ENCODE measurements at regions not wholly inside any gene's neighbourhood (a gene's known extent, or its start where the extent isn't known, plus 50 kb on each side); places are given as distances from the start of the nearest gene placed in this dataset.

DNA sequence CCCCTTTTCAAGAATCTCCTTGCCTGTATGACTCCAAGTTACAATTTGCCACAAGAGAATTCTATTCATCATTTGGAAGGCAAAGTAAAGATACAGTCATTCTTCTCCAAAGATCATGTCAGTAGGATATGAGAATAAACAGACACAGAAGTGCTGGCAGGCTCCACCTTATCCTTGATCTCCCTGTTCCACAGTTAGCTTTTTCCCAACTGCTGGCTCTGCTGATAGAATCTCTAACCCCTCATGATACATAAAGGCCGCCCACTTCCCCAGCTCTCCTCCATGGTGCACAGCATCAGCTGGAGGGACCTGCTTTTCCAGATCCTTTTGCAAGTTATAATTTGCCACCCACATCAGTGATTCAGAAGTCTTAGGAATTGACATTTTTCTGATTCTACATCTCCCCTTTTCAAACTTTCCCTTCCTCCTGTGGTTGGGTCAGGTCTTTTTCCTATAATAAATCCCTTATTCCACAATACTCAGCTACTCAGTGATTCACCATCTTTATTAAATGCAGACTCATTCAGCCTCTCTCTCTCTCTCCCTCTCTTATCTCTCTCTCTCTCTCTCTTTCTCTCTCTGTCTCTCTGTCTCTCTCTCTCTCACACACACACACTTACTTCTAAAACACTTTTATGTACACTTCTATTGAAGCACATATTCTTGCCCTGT is 465.4 kb downstream of the GBE1 start:
- ChIA-PET CTCF (no interaction called here), POLR2A (no interaction called here)
- no peak overlapping the region for H3K4me3 Mint-ChIP-seq
- no peaks in the 10 kb centered on the region for H3K9me3 Mint-ChIP-seq
- no peaks in the 10 kb centered on the region for H3K27me3 Mint-ChIP-seq
- DNase-seq: no peak
- H3K36me3 Mint-ChIP-seq (ENCODE audit: low read depth): no peaks in the 10 kb centered on the region
- no peaks in the 10 kb centered on the region for H3K4me1 Mint-ChIP-seq
- no peak overlapping the region for H3K27ac Mint-ChIP-seq

DNA sequence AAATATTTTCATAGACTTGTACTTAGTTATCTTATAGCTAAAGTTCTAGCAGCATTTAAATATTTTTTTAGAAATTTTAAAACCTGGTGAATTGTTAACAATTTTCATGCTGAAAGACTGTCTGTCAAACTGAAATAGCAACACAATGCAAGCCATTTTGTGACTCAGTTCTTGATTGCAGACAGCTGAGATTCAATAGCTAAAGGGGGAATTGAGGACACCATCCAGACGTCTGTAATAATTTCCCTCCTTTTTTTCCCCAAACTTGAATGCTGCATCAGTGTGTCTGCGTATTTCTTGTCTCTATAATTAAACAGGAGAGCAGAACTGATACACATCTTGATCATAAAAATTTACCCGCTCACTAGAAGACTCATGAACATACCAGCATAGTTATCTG is 468.3 kb downstream of the GBE1 start:
- ChIA-PET CTCF (no interaction called here), POLR2A (no interaction called here)
- no peak for DNase-seq
- Mint-ChIP-seq H3K27me3 (no peaks in the 10 kb centered on the region), H3K9me3 (no peaks in the 10 kb centered on the region), H3K27ac (no peak overlapping the region), H3K36me3 (ENCODE audit: low read depth) (no peaks in the 10 kb centered on the region), H3K4me3 (no peak overlapping the region), H3K4me1 (no peaks in the 10 kb centered on the region)

DNA sequence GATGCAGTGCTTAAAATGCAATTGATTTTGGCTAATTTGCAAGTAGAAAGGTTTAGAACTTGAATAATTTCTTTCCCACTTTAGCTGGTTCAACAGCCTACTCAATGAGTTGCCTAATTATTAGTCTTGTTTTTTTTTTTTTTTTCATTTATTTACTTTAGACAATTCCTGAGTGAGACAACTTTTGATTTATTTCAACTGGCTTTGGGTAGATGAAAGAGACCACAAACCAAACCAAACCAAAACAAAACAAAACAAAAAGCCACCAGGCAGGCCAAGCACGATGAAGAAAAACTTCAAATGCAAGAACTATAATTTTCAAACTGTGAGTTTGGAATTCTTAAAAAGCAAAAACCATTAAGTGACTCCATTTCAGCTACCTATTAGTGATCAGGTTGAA is 469.9 kb downstream of the GBE1 start:
- H3K36me3 Mint-ChIP-seq (ENCODE audit: low read depth): no peaks in the 10 kb centered on the region
- no peak for DNase-seq
- no peaks in the 10 kb centered on the region for H3K27me3 Mint-ChIP-seq
- H3K4me3 Mint-ChIP-seq: no peak overlapping the region
- no peaks in the 10 kb centered on the region for H3K9me3 Mint-ChIP-seq
- no peaks in the 10 kb centered on the region for H3K4me1 Mint-ChIP-seq
- no peak overlapping the region for H3K27ac Mint-ChIP-seq
- CTCF ChIA-PET: no interaction called here
- POLR2A ChIA-PET: no interaction called here

DNA sequence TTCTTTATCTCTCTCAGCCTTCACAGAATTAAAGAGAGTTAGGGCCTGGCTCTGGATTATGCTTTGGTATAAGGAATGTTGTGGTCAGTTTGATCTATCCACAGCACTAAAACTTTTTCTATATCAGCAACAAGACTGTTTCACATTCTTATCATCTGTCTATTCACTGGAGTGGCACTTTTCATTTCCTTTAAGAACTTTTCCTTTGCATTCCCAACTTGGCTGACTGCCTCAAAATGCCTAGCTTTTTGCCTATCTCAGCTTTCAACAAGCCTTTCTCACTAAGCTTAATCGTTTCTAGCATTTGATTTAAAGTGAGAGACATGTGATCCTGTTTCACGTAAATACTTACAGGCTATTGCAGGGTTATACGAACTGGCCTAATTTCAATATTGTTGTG is 471.8 kb downstream of the GBE1 start:
- POLR2A ChIA-PET: no interaction called here
- H3K27ac Mint-ChIP-seq: no peak overlapping the region
- CTCF ChIA-PET: no interaction called here
- no peaks in the 10 kb centered on the region for H3K36me3 Mint-ChIP-seq (ENCODE audit: low read depth)
- no peak overlapping the region for H3K4me3 Mint-ChIP-seq
- no peaks in the 10 kb centered on the region for H3K27me3 Mint-ChIP-seq
- no peaks in the 10 kb centered on the region for H3K4me1 Mint-ChIP-seq
- no peak for DNase-seq
- no peaks in the 10 kb centered on the region for H3K9me3 Mint-ChIP-seq

DNA sequence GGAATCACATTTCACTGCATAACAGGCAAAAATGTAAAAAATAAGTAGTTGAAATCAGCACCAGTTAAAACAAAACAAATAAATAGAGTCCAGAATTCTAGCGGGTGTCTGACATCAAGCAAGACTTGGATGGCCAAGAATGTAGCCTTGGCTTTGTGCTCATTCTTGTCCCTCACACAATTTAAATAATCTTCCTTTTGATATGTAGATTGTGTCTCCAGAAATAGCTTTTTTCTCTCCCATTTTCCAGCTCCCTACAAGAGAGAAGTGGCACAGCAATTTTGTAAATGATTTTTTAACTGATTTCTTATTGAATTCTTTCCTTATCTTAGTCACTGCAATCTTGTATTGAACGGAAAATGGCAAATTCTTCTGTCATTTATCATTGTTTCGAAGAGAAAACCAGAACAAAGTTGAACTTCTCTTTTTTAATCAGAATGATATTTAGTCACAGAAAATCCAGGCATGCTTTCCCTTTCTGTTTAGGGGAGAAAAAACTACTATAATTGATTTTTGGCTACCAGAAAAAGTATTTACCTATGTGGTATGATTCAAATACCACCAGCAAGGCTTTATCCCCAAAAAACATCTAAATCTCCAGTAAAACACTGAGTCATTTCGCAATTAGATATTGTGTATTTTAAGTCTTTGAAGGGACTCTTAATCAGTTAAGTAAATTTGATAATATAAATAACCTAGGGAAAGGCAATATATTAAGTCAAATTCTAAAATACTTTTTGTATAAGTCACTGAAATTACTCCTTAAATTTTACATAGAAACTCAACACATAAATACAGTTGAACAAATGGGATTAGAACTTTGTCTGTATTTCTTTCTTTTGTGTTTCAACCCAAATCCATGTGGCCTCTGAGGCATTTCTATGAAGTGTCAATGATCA is 481.7 kb downstream of the GBE1 start:
- ChIA-PET CTCF (no interaction called here), POLR2A (no interaction called here)
- Mint-ChIP-seq H3K36me3 (ENCODE audit: low read depth) (no peaks in the 10 kb centered on the region), H3K27ac (no peak overlapping the region), H3K27me3 (no peaks in the 10 kb centered on the region), H3K4me1 (no peaks in the 10 kb centered on the region), H3K4me3 (no peak overlapping the region), H3K9me3 (no peaks in the 10 kb centered on the region)
- no peak for DNase-seq

DNA sequence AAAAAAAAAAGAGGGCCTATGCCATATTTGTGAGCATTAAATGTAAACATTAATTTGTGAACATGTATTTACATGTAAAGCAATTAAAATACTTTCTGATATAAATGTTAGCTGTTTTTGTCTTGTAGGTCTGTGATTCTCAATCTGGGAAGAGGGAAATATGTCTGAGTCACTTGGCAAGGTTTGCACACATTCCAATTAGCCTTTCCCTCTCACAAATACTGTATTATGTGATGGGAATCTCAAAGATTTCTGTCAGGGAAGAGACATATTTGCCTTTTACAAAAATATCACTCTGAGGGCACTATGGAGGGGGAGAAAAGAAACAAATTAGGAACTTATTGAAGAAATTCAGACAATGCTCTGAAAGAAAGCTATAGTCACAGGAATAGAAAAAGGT is 483.6 kb downstream of the GBE1 start:
- Mint-ChIP-seq H3K27me3 (no peaks in the 10 kb centered on the region), H3K4me1 (no peaks in the 10 kb centered on the region), H3K27ac (no peak overlapping the region), H3K4me3 (no peak overlapping the region), H3K36me3 (ENCODE audit: low read depth) (no peaks in the 10 kb centered on the region), H3K9me3 (no peaks in the 10 kb centered on the region)
- POLR2A ChIA-PET: interaction anchor here (0.7 kb wide), 1 partner anchor 600 kb away, joined by 7 read pairs; no protein-coding TSS in a partner anchor
- DNase-seq: no peak
- CTCF ChIA-PET: interaction anchor here (0.6 kb wide), 1 partner anchor 1308 kb away, joined by 5 read pairs; no protein-coding TSS in a partner anchor

DNA sequence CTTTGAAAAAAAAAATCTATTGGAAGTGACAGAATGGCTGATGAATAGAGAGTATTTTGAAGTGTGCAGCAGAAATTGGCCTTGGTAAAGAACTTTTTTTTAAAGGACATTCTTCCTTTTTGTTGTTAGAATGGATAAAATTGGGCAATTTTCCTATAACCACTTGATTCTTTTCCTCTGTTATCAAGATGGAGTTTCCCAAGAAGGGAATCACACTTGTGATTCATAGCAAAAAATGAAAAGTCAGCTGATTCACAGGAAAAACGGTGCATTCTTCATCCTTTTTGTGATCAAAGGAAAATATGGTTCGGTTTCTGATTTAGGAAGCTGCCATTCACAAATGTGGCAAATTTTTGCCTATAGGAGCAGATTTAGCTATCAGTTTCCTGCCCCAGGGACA is 486.8 kb downstream of the GBE1 start:
- DNase-seq: no peak
- Mint-ChIP-seq H3K36me3 (ENCODE audit: low read depth) (no peaks in the 10 kb centered on the region), H3K9me3 (no peaks in the 10 kb centered on the region), H3K4me3 (no peak overlapping the region), H3K4me1 (no peaks in the 10 kb centered on the region), H3K27ac (no peak overlapping the region), H3K27me3 (no peaks in the 10 kb centered on the region)
- ChIA-PET CTCF (no interaction called here), POLR2A (no interaction called here)

DNA sequence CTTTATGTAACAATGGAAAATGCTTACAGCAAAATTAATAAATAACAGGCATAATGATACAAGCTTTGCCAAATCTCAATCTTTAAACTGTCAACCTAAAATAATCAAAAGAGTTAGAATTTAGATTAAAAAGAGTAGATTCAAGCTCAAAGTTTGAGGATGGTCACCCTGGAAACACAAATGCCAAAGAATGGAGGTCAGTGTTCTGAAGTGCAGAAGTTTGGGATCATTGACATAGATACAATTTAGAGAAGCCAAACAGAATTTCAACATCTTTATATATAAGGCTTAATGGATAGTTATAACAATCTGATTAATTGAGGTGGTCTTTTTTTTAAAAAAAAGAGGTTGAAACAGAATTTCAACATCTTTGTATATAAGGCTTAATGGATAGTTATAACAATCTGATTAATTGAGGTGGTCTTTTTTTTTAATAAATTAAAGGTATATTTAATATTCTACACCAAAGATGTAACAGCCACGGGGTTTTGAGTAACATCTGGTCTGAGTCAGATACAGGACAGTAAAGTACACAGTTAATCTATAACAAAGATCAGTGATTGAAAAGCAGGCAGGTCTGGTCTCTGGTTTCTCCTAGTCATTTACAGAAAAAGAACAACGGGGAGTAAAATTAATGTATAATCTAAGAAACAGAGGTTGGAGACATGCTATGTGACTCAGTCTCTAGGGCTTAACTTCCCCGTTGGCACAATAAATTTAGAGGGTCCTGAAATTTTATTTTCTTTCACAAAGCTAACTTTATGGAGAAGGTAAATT is 490.7 kb downstream of the GBE1 start:
- H3K4me1 Mint-ChIP-seq: no peaks in the 10 kb centered on the region
- no peak overlapping the region for H3K4me3 Mint-ChIP-seq
- H3K36me3 Mint-ChIP-seq (ENCODE audit: low read depth): no peaks in the 10 kb centered on the region
- POLR2A ChIA-PET: no interaction called here
- H3K9me3 Mint-ChIP-seq: no peaks in the 10 kb centered on the region
- no peak overlapping the region for H3K27ac Mint-ChIP-seq
- H3K27me3 Mint-ChIP-seq: no peaks in the 10 kb centered on the region
- DNase-seq: no peak
- CTCF ChIA-PET: no interaction called here

DNA sequence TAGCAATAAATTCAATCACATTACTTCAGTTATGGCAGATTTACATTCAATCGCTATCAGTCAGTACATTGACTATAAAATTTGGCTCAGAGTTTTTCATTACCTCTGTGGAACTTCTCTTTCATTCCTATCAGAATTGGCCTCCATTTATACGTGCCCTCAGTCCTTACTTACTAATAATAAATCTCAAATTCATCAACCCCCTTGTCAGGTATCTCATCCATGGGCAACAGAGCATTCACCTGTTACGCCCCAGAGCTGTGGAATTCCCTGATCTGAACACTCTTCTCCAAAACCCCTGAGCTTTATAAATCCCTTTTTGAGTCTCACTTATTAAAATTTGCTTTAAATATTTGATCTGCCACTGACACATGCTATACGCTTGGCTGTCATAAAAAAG is 492.9 kb downstream of the GBE1 start:
- CTCF ChIA-PET: no interaction called here
- DNase-seq: no peak
- POLR2A ChIA-PET: no interaction called here

DNA sequence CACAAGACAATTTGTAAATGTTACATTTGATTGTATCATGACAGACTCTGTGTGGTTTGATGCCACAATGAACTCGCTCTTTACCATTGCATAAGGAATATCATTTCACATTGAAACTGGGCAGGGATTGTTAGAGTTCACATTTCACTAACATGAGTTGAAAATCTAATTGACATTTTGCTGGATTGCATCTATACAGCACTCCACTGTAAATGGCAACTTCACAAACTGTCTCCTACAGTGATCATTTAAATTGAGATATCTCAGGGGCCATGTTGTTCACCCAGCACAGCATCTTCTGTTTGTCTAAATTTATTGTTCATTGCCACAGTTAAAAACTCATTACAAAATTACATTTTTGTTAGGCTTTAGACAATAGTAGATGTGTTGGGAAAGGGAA is 499.4 kb downstream of the GBE1 start:
- no peak overlapping the region for H3K4me3 Mint-ChIP-seq
- H3K27me3 Mint-ChIP-seq: no peaks in the 10 kb centered on the region
- H3K9me3 Mint-ChIP-seq: no peaks in the 10 kb centered on the region
- H3K4me1 Mint-ChIP-seq: no peaks in the 10 kb centered on the region
- no peak for DNase-seq
- no peaks in the 10 kb centered on the region for H3K36me3 Mint-ChIP-seq (ENCODE audit: low read depth)
- ChIA-PET POLR2A (no interaction called here), CTCF (no interaction called here)
- H3K27ac Mint-ChIP-seq: no peak overlapping the region

More for the DNA sequence above, 492.9 kb downstream of the GBE1 start:
- Mint-ChIP-seq H3K9me3 (no peaks in the 10 kb centered on the region), H3K4me3 (no peak overlapping the region), H3K27me3 (no peaks in the 10 kb centered on the region), H3K36me3 (ENCODE audit: low read depth) (no peaks in the 10 kb centered on the region), H3K27ac (no peak overlapping the region), H3K4me1 (no peaks in the 10 kb centered on the region)

DNA sequence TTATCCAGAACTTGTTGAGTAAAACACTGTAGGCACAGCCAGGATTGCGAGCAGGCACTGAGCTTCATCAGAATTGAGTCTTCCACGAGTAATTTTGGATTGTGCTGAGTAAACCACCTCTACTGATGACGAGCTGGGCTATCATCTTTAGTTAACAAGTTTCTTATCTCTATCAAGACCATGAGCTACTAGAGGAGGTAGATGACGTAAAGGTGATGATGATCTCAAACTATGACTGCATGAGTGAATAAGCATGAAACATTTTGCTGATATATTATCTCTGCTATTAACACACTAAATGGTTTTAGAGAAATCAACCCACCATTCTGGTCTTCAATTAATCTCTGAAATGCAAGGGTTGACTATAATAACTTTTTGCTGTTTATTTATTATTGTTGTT is 506.0 kb downstream of the GBE1 start:
- Mint-ChIP-seq H3K4me1 (no peaks in the 10 kb centered on the region), H3K27ac (no peak overlapping the region), H3K4me3 (no peak overlapping the region), H3K9me3 (no peaks in the 10 kb centered on the region), H3K36me3 (ENCODE audit: low read depth) (no peaks in the 10 kb centered on the region), H3K27me3 (no peaks in the 10 kb centered on the region)
- ChIA-PET POLR2A (no interaction called here), CTCF (no interaction called here)
- no peak for DNase-seq

DNA sequence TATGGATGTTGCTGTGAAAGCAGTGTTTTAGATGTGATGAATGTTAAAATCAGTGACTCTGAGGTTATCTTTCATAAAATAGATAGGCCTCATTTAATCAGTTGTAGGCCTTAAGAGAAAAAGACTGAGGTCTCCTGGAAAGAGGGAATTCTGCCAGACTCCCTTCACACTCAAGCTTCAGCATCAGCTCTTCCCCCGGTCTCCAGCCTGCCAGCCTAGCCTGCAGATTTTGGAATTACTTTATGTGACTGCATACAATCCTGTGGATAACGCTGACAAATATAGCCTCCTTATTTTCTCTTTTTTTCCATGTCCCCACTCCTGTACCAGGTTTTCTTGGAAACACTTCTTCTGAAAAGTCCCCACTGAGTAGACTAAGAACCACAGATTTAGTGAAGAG is 510.3 kb downstream of the GBE1 start:
- Mint-ChIP-seq H3K27ac (no peak overlapping the region), H3K9me3 (no peaks in the 10 kb centered on the region), H3K4me3 (no peak overlapping the region), H3K27me3 (no peaks in the 10 kb centered on the region), H3K36me3 (ENCODE audit: low read depth) (no peaks in the 10 kb centered on the region), H3K4me1 (no peaks in the 10 kb centered on the region)
- DNase-seq: no peak
- ChIA-PET POLR2A (no interaction called here), CTCF (interaction anchor here (0.5 kb wide), 1 partner anchor 1833 kb away, joined by 4 read pairs; no protein-coding TSS in a partner anchor)

DNA sequence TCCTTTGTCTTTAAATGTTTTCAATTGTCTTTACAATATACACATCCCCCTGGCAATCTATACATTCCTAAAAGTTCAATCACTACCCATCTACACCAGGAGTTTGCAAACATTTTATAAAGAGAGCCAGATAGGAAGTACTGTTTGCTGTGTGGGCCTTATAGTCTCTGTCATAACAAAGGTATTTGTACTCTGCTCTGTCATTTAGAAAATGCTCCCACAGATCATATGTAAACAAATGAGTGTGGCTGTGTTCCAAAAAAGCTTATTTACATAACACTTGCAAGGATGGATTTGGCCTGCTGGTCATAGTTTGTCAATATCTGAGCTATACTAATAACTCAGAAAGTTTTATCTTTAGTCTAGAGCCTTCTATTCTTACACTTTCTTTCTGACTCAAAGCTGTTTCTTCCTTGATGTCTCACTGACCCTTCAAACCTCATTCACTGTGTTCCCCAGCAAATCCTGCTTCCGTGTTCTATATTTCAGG is 511.9 kb downstream of the GBE1 start:
- no peaks in the 10 kb centered on the region for H3K36me3 Mint-ChIP-seq (ENCODE audit: low read depth)
- no peaks in the 10 kb centered on the region for H3K27me3 Mint-ChIP-seq
- H3K9me3 Mint-ChIP-seq: no peaks in the 10 kb centered on the region
- H3K4me3 Mint-ChIP-seq: no peak overlapping the region
- CTCF ChIA-PET: no interaction called here
- no peaks in the 10 kb centered on the region for H3K4me1 Mint-ChIP-seq
- H3K27ac Mint-ChIP-seq: no peak overlapping the region
- POLR2A ChIA-PET: no interaction called here
- DNase-seq: no peak

Data from activated CD4-positive, alpha-beta T cell treated with anti-CD3 and anti-CD28 coated beads, Interleukin-2, amount 10 ng/mL, durations not matched to agents 7 days and 5 days (primary cell).